Medulla oblongata (tissue), 1 donor: ENCODE measurements at regions not wholly inside any gene's neighbourhood (a gene's known extent, or its start where the extent isn't known, plus 50 kb on each side); places are given as distances from the start of the nearest gene placed in this dataset.

Source experiments
- DNase-seq: peaks from one replicate; pipeline ENCODE4 v3.0.0-alpha.2; 2015; ENCODE audit errors: extremely low spot score

GRCh38 chr5:38643616-38644015 lies 87.2 kb upstream of the LIFR start:
- no peak for DNase-seq

DNA sequence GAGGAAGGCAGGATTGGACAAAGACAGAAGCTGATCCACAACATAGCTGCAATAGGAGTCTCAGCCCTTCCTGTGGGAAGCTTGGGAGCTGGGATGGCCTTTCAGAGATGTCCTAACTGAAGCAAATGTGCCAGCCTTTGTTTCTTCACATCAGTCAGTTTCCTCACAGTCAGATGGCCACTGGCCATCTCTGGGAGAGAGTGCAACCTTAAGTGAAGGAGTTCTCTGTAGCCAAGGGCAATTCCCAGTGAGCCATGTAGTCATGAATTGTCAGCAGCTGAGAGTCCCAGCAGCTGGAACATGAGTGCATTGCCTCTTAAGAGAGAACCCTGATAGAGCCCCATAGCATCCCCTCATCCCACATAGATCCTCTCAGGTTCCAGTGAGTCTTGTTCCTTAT lies 89.1 kb upstream of the LIFR start:
- DNase-seq: no peak

DNA sequence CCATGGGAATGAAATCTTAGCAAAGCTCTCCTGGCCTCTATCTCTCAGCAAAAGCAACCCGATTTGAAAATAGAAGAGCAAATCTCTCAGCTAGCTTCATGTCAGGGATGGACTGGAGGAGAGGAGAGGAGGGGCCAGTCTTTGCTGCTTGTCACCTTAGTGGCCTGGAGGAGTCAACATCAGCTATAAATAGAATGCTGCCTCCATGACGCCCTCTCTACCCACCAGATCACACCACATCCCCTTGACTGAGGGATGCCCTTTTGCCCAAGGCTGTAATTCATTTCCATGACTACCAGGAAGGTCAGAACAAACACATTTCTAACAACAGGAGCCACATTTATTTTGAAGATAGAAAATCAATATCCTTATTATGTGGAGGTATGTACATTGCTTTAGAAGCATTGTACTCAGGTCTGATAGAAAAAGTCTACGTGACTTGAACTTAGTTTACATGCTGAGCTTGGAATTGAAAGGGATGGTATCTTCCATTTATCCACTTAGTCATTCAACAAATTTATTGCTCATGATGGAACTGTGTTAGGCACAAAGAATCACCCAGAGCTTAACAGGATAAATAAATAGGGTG lies 92.4 kb upstream of the LIFR start:
- no peak for DNase-seq

DNA sequence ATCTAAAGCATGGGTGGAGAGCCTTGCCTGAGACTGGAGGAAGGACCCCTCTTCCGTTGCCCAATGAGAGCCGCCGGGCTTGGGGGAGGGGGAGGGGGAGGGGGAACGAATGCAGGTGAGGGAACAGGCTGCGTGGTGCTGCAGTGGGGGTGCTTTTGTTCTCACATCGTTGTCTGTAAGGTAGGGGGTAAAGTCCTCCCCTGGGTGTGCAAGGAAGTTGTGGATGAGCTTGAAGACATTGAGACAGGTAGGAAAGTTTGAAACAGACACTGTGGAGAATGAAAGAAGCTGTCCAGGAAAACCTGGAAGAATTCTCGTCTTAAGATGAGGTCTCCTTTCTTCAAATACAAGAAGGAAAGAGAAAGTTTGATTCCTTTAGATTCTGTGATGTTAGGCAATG lies 94.1 kb upstream of the LIFR start:
- no peak for DNase-seq

GRCh38 chr5:38650946-38651345 lies 94.5 kb upstream of the LIFR start:
- DNase-seq: no peak

DNA sequence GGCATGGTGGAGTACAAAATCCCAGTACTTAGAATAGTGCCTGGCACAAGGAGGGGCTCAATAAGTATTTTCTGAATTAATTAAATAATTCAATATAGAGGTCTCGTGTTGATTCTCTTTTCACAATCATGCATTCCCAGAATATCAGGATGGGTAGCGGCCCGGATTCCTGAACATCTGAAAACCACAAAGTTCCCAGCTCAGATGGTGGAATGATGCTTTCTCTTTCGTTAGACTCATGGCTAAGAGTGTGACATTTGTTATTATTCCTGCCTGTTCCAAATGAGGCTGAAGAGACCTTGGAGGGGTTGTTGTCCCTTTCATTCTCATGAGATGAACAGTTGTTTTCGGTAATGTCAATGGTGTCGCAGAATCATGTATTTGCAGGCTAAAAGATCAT lies 95.4 kb upstream of the LIFR start:
- DNase-seq: no peak

GRCh38 chr5:38653389-38653788 lies 96.9 kb upstream of the LIFR start:
- DNase-seq: no peak

DNA sequence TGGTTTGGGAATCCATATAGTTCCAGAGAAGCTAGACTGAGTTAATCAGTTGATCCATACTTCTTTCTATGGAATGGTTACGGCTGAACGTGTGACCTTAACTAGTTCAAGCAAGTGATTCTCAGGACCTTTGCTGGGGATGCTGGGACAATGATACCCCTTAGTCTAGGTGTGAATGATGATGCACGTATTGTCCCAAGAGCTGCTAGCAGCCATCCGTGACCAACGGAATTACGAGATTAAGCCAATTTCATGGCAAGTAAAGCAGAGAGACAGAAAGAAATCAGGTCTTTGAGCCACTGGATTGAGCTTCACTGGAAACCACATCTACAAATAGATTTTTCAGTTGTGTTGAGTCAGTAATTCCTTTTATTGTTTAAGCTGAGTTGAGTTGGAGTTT lies 99.2 kb upstream of the LIFR start:
- no peak for DNase-seq

- DNase-seq: no peak
These were observed 100.1 kb upstream of the LIFR start for GRCh38 chr5:38656568-38656967.

GRCh38 chr5:38657020-38657419 lies 100.6 kb upstream of the LIFR start:
- no peak for DNase-seq

DNA sequence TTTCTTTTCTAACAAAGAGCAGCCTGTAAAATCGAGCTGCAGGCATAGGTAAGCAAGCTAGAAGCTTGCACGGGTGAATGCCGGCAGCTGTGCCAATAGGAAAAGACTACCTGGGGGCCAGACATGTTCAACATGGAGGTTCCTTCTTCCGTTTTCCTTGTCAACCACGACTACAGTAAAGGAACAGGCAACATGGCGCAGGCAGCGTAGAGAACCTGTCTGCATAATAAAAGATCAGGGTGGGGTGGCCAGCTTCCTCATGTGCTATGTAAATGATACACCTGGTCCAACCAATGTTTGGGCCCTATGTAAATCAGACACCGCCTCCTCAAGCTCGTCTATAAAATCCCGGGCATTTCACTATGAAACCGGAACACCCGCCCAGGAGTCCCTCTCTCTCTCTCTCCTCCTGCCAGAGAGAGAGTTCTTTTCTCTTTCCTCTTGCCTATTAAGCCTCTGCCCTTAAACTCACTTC lies 103.8 kb upstream of the LIFR start:
- DNase-seq: no peak

DNA sequence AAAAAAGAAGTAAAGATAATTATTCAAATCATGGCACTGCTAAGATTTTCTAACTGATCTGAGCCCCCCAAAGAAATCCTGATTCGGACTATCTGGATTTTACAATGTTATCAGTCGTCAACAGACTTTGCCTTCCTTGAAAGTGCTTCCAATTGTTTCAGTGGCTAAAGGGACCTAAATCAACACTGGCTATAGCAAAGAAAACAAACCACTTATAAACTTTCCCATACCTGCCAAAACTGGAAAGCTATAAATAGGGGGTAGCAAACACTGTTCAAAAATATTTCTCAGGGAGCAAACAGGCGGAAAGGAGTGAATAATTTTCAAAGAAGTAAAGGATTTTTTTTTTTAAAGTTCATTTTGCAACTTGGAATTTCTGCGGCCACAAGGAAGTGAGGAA lies 105.6 kb upstream of the LIFR start:
- no peak for DNase-seq

DNA sequence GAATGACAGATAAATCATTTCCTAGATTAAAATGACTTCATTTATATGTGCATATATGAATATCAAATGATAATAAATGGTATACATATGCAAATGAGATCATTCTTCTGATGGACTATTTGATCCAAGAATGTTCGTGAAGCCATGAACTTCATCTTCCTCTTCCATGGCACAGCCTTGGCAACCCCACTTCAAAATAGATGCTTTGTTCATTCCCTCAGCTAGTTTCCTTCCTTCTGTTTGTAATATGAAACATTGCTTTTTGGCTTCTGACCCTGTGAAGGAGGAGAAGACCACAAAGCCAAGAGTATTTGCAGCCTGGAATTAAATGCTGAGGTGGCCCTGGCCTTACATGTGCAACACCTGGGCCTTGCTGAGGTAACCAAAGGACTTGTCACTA lies 106.8 kb upstream of the LIFR start:
- no peak for DNase-seq

GRCh38 chr5:38666668-38667498 lies 110.4 kb upstream of the LIFR start:
- DNase-seq: no peak

- no peak for DNase-seq
These were observed 111.0 kb upstream of the LIFR start for GRCh38 chr5:38667499-38667776.

- DNase-seq: no peak
These were observed 113.0 kb upstream of the LIFR start for GRCh38 chr5:38669361-38669880.

DNA sequence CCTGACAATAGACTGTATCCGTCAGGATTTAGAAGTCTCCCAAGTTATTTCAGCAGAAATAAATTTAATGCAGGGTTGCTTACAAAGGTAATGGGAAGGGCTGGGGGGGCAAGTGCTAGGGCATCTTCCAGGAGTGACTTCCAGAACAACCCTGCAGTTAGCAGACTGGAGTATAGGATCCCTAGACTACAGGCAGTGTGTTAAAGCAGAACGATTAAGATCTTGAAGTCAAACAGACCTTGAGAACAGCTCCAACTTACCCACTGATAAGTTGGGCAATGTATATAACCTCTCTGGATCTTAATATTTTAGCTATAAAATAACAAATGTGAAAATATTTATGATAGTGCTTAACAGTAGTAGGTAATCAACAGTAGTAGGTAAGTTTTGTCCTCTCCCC lies 113.6 kb upstream of the LIFR start:
- no peak for DNase-seq

DNA sequence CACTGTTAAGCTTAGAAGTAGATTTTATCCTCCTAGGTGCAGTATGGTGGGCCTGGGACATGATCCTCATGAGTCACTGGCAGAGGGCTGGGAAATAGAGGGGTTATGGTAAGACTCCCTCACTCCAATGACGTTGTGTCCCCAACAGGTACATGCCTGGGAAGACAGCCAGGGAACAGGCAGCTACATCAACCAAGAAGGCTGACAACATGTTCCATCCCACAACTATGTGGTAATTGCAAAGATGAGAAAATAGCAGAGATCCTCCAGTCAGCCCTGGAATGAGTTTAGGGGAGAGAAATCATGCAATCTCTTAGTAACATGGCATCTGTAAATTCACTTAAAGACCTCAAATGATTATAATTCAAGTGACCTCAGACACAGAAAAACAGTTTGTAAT lies 114.4 kb upstream of the LIFR start:
- DNase-seq: no peak

- no peak for DNase-seq
These were observed 115.8 kb upstream of the LIFR start for GRCh38 chr5:38672059-38672788.

DNA sequence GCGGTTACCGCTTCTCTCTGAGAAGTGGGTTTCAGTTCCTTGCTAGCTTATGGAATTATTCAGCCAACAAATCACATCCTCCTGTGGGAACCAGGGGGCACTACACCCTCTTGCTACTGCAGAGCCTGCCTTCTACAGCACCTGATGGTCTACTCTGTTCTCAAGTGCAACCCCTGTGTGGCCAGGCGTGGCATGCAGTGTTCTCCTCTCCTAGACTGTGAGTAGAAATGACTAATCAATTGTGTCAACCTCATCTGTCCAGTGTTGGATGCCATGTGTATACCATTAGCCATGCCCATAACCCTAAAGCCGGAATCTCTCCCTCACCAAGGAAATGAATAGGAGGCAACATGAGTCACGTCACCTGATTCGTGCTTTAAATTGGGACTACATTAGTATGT lies 117.2 kb upstream of the LIFR start:
- DNase-seq: no peak

- no peak for DNase-seq
These were observed 119.0 kb upstream of the LIFR start for GRCh38 chr5:38675443-38675842.

- DNase-seq: peak; percentile 61
These were observed 121.2 kb upstream of the LIFR start for GRCh38 chr5:38677636-38678035.

DNA sequence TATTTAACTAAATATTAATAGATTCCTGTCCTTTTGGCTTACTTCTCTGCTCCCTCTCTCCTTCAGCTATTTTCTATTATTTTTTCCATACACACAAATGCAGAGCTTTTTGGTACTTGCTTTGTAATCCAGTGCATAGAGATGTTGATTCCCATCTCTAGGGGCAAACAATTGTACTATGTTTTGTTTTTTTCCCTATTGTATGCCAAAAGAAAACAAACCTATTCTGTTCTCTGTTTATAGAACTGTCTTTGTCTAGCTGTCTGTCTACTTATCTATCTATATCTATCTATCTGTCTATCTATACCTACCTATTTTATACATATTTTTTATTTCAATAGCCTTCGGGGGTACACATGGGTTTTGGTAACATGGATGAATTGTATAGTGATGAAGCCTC lies 121.6 kb upstream of the LIFR start:
- DNase-seq: peak; percentile 48
